HepG2 (cell line): ENCODE measurements at regions not wholly inside any gene's neighbourhood (a gene's known extent, or its start where the extent isn't known, plus 50 kb on each side); places are given as distances from the start of the nearest gene placed in this dataset.

Source experiments
- ATAC-seq: fragments of 200-7000 bp; cut with Tn5 transposase; 3 replicates; pipeline ENCODE4 v1.9.1; 2020; ENCODE audit warnings: mild to moderate bottlenecking, moderate library complexity
- BruUV-seq: library from RNA; stranded (reverse); fragments of 400-500 nt; replicated peaks from 2 replicates; lab custom pipeline; 2021; lab: Mats Ljungman, UMichigan
- CTCF ChIA-PET: fragments of 300-600 bp; formaldehyde crosslinking; extraction: SDS; loops from one replicate; lab custom pipeline; 2021; ENCODE audit warnings: low total read pairs, inconsistent platforms, low intra/inter-chr PET ratio; lab: Yijun Ruan, JAX
- POLR2A ChIA-PET: fragments of 350-600 bp; sonication (Branson Sonifier 250); formaldehyde crosslinking; loops from one replicate; lab custom pipeline; 2020; ENCODE audit warnings: antibody characterized with exemption, inconsistent platforms; lab: Yijun Ruan, JAX
- DNase-seq: peaks from one replicate; pipeline ENCODE4 v3.0.0-alpha.2; 2015; ENCODE audit warnings: low spot score
- FAIRE-seq: peaks from 3 replicates; lab custom pipeline; 2011; peaks lifted over from hg19 to GRCh38; lab: Jason Lieb, UNC
- H2AFZ ChIP-seq: one replicate; pipeline ENCODE4 v1.6.1; 2011; ENCODE audit warnings: low read length, inconsistent platforms
- H3K27ac ChIP-seq: fragments of 300-600 bp; 3 replicates; pipeline ENCODE4 v1.8.0; 2011; ENCODE audit warnings: mixed run types, mild to moderate bottlenecking, mixed read lengths, low read length, inconsistent platforms; ENCODE audit not compliant: insufficient read depth; ENCODE audit errors: extremely low read length
- H3K27me3 ChIP-seq, 2 experiments: fragments of 200-600 bp in 1 of 2; 2 replicates in 1 of 2; 3 replicates in 1 of 2; pipeline versions ENCODE4 v1.6.0 to v1.8.0; 2011; ENCODE audit warnings: low read length in 2 of 2, mild to moderate bottlenecking in 2 of 2, moderate library complexity in 2 of 2, inconsistent platforms in 1 of 2; ENCODE audit not compliant: insufficient read depth in 2 of 2, control insufficient read depth in 1 of 2
- H3K36me3 ChIP-seq, 2 experiments: fragments of 200-600 bp in 1 of 2; replicated peaks in 1 of 2; 2 replicates in 1 of 2; 3 replicates in 1 of 2; pipeline versions ENCODE4 v1.5.1 to v1.8.0; 2011; ENCODE audit warnings: low read length in 2 of 2, inconsistent platforms in 1 of 2; ENCODE audit not compliant: insufficient read depth in 2 of 2, control insufficient read depth in 1 of 2
- H3K4me1 ChIP-seq: 2 replicates; pipeline ENCODE4 v1.5.1; 2012; ENCODE audit warnings: low read length, inconsistent platforms; ENCODE audit not compliant: insufficient read depth
- H3K4me2 ChIP-seq: 2 replicates; pipeline ENCODE4 v1.6.0; 2011; ENCODE audit warnings: low read depth, low read length, inconsistent platforms
- H3K4me3 ChIP-seq, 3 experiments: fragments of 200-600 bp in 1 of 3; sonication (generic), shearing (Covaris generic) in 1 of 3; replicated peaks in 1 of 3; 2 replicates each; pipeline ENCODE4 v1.5.1; 2011 to 2016; ENCODE audit warnings: low read length in 3 of 3, inconsistent platforms in 2 of 3, low read depth in 2 of 3, mild to moderate bottlenecking in 2 of 3, control low read depth in 1 of 3, mixed read lengths in 1 of 3; ENCODE audit not compliant: insufficient read depth in 1 of 3
- H3K79me2 ChIP-seq: one replicate; pipeline ENCODE4 v1.6.1; 2011; ENCODE audit warnings: low read length, inconsistent platforms; ENCODE audit not compliant: insufficient read depth
- H3K9ac ChIP-seq: 2 replicates; pipeline ENCODE4 v1.6.0; 2011; ENCODE audit warnings: mild to moderate bottlenecking, low read depth, low read length, inconsistent platforms; ENCODE audit not compliant: insufficient read depth
- H3K9me3 ChIP-seq: 2 replicates; pipeline ENCODE4 v1.5.1; 2012; ENCODE audit warnings: mild to moderate bottlenecking, low read length
- H4K20me1 ChIP-seq: 2 replicates; pipeline ENCODE4 v1.6.0; 2011; ENCODE audit warnings: inconsistent platforms, mild to moderate bottlenecking, low read length, moderate library complexity; ENCODE audit not compliant: insufficient read depth
- CC2D1A ChIP-seq: sonication (generic); formaldehyde crosslinking; IDR thresholded peaks from 2 replicates; pipeline ENCODE4 v1.8.1; 2023; ENCODE audit warnings: mild to moderate bottlenecking, missing genetic modification reagents
- CSRNP2 ChIP-seq: sonication (generic); formaldehyde crosslinking; conservative IDR thresholded peaks from 2 replicates; pipeline ENCODE4 v1.8.0; 2022; ENCODE audit warnings: low read depth, missing genetic modification reagents
- KMT2A ChIP-seq: sonication (generic); formaldehyde crosslinking; IDR thresholded peaks from 2 replicates; pipeline ENCODE4 v1.4.0; 2020; ENCODE audit warnings: missing genetic modification reagents
- SMARCC2 ChIP-seq: fragments of 450-650 bp; IDR thresholded peaks from 2 replicates; pipeline ENCODE4 v1.6.1; 2017; ENCODE audit warnings: antibody characterized with exemption, mild to moderate bottlenecking
- XRCC5 ChIP-seq: fragments of 200-400 bp; formaldehyde crosslinking; optimal IDR thresholded peaks from 2 replicates; pipeline ENCODE3; 2017; ENCODE audit warnings: mild to moderate bottlenecking, low read length
- ZNF121 ChIP-seq: sonication (generic); formaldehyde crosslinking; IDR thresholded peaks from 2 replicates; pipeline ENCODE4 v1.5.0; 2020; ENCODE audit warnings: mild to moderate bottlenecking, missing genetic modification reagents
- ZNF30 ChIP-seq: sonication (generic); formaldehyde crosslinking; IDR thresholded peaks from 2 replicates; pipeline ENCODE4 v1.5.0; 2020; ENCODE audit warnings: mild to moderate bottlenecking, missing genetic modification reagents
- ZNF558 ChIP-seq: sonication (generic); formaldehyde crosslinking; IDR thresholded peaks from 2 replicates; pipeline ENCODE4 v1.9.0; 2022; ENCODE audit warnings: mild to moderate bottlenecking, missing genetic modification reagents, borderline replicate concordance
- ZNF609 ChIP-seq: sonication (generic); formaldehyde crosslinking; IDR thresholded peaks from 2 replicates; pipeline ENCODE4 v1.4.0; 2020; ENCODE audit warnings: mild to moderate bottlenecking, missing genetic modification reagents, borderline replicate concordance
- ZNF670 ChIP-seq: sonication (generic); formaldehyde crosslinking; IDR thresholded peaks from 2 replicates; pipeline ENCODE4 v1.8.0; 2022; ENCODE audit warnings: mild to moderate bottlenecking, missing genetic modification reagents, borderline replicate concordance
- ZNF816 ChIP-seq: sonication (generic); formaldehyde crosslinking; IDR thresholded peaks from 2 replicates; pipeline ENCODE4 v1.8.0; 2022; ENCODE audit warnings: missing genetic modification reagents, mild to moderate bottlenecking, borderline replicate concordance
- WGBS: methylation state at CpG from one replicate; pipeline ENCODE4 v1.1.6; 2017; ENCODE audit warnings: low lambda C conversion rate; 5-methylcytosine and 5-hydroxymethylcytosine counted together
- in situ Hi-C: cut with HindIII; loops from 2 replicates; pipeline ENCODE4 v1.10.0; 2017; ENCODE audit warnings: low pct_unique_long_range_greater_than_20kb; ENCODE audit not compliant: extremely low pct_ligation_motif_present
- intact Hi-C: fragments of 100-400 bp; cut with micrococcal nuclease; formaldehyde crosslinking; loops from one replicate; pipeline ENCODE4 v1.10.0; 2022; ENCODE audit not compliant: unreplicated experiment

- TF ChIP-seq SMARCC2 (no peak), XRCC5 (no peak), CSRNP2 (no peak), ZNF30 (no peak)
These were observed 421.9 kb downstream of the ANKRD50 start (continued) for GRCh38 chr4:124290678-124291077.

DNA sequence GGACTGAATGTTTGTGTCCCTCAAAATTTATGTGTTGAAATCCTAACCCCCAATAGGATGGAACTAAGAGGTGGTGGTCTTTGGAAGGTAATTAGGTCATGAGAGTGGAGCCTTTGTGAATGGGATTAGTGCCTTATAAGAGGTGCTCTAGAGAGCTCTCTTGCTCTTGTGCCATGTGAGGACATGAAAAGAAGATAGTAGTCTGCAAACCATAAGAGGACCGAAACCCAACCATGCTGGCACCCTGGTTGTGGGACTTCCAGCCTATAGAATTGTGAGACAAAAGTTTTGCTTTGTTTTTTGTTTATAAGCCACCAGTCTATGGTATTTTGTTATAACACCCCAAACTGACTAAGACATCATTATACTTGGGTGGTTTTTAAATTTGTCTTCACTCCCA, 417.1 kb downstream of the ANKRD50 start:
- DNase-seq (no peak), FAIRE-seq (no peak), ATAC-seq (no peak)
- H2AFZ ChIP-seq, result no peak overlapping the region
- WGBS, result 17% methylated on average over 1 of the region's 1 CpG
- ChIA-PET CTCF (no interaction called here), POLR2A (no interaction called here)
- H4K20me1 ChIP-seq, result no peaks in the 10 kb centered on the region
- H3K9ac ChIP-seq, result no peak overlapping the region
- H3K4me2 ChIP-seq, result no peak overlapping the region
- no peaks in the 10 kb centered on the region for H3K79me2 ChIP-seq
- no TSS peak for BruUV-seq
- no peak overlapping the region for H3K4me3 ChIP-seq
- no peaks in the 10 kb centered on the region for H3K9me3 ChIP-seq
- no peaks in the 10 kb centered on the region for H3K36me3 ChIP-seq
- H3K27ac ChIP-seq, result no peak overlapping the region
- H3K4me1 ChIP-seq, result no peaks in the 10 kb centered on the region
- TF ChIP-seq ZNF121 (CRISPR knock-in tag) (no peak), ZNF609 (CRISPR knock-in tag) (no peak), ZNF670 (no peak), CC2D1A (no peak), KMT2A (CRISPR knock-in tag) (no peak), ZNF816 (CRISPR knock-in tag) (no peak), ZNF558 (CRISPR knock-in tag) (no peak)
- in situ Hi-C loops (no loop called here), intact Hi-C loops (no loop called here)
- no peaks in the 10 kb centered on the region for H3K27me3 ChIP-seq
